SHP77 treated with DMSO at 0.1 percent for 48 hours (cell line): ENCODE measurements at regions not wholly inside any gene's neighbourhood (a gene's known extent, or its start where the extent isn't known, plus 50 kb on each side); places are given as distances from the start of the nearest gene placed in this dataset.

Experiments
- DNase-seq: peaks from one replicate; lab custom pipeline; 2025; lab: John Stamatoyannopoulos, UW

DNA sequence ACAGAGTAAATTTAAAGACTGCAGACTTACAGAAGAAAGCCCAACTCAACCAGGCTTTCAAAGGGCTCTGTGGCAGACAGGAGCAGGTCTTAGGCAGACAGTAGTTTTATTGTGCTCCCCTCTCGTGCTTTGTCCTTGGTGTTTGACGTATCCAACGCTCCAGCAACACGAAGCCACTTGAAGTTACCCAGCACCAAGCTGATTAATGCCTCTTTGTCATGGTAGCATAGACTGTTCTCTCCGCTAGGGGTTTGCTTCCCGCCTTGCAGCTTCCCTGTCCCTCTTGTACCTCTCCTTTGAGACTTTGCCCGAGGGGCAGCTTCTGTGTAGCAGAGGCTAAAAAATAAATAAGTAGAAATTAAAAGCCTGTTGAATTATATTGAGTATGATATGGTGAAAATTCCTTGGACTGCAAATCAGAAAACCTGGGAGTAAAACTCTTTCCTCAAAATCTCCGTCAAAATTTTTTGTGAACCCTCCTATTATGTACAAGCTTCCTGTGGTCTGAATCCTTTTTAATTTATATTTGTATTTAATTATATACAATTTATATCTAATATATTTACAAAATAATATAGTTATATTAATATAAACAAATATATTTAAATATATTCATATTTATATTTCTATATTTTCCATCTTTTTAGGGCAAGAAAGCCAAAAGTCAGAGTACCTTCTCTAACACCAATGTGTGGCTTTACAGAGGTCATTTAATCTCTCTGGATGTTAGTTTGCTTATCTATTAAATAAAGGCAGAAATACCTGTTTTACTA, 405.4 kb downstream of the DMAC1 start:
- no peak for DNase-seq

DNA sequence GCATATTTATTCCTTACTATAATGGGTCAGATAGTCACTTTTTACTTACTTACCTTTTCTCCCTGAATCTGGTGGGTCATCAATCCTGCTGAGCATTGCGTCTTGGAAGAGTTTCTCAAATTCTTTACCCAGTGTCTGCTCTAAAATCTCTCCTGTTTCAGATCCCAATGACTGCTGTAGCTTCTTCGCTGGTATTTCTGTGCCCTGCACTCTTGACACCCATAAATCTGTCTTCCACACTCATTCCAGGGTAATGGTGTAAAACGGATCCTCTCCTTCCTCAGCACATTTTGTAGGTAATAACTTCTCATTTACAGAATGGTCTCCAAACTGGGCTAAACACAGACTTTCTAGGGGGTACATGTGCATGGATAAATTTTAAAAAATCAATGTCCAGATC, 407.4 kb downstream of the DMAC1 start:
- no peak for DNase-seq

DNA sequence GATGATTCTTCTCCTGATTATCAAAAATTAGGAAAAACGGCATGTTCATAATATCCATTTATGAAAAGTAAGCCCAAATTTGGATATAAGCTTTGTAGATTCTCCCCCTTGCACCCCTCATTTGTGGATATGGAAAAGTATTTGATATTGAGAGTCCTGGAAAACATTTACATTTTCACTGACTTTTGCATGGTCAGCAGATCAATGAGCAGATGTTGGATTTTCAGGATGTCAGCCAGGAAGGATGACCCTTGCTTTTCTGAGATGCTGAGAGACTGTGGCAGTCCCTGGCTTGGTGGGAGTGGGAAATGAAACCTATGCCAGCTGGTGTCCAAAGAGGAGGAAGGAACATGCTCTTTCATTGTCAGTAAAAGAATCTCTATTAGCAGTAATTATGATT, 410.8 kb downstream of the DMAC1 start:
- DNase-seq = no peak

DNA sequence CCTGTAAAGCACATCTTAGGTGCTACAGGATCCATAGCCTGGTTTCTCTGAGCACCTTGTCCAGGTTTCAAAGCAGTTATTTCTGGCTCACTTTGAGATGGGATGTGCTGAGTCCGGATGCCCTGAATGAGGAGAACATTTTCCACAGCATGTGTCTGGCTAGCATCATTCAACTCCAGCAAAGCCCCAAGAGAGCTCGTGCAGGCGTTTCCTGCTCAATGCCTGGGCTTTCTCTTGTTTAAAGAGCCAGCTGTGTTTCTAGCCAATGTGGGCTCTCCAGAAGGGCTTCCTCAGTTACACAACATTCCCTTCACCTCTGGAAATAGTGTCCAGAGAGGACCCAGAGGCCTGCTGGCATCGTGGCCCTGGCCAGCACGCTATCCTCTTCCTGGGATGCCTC, 411.7 kb downstream of the DMAC1 start:
- DNase-seq = no peak

DNA sequence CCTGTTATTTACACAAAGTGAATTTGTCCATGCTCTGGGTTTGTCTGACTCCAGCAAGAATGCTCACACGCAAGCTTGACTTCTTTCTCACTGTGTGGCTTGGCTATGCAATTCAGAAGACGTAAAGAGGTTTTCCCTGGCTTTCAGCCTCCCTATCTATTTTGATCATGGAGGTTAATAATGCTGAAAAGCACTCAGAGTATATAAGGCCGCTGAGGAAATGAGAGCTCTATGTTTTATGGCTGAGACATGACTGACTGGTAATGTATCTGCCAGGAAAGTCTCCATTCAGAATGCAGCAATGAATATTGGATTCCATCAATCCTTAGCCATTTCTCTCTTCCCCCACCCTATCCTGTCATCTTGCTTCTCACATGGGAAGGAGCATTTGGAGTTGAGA, 417.3 kb downstream of the DMAC1 start:
- DNase-seq = no peak

DNA sequence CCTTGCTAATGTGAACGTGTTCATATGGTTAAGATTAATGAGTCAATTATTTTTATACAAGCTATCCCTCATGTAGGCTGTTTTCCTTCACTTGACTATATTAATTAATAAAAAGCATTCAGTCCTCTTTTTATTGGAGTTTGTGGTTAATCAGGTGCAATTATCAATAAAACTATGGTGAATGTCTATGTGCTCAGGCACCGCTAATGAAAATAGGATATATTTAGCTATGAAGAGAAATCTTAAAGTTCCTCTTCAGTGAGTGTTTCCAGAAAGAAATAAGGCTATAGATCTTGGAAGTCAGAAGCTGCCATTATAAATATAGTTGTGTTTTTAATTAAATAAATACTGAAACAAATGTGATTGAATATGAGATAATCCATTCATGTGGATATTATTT, 422.1 kb downstream of the DMAC1 start:
- no peak for DNase-seq

DNA sequence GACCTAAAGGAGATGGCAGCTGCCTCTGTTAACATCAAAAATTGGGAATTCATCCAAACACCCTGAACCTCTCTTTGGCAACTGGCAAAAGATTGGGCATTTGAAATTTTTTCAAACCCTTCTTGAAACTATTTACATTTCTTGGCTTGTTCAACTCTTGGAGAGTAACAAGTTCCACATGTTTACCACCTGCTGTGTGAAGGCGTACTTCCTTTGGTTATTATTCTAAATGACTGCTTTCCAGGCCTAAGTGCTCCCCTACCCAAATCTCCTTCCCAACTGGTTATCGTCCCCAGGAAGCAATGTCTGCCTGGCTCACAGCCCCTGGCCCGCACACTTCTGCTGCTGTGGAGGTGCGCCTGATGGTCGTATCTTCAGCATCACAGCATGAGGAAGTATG, 422.7 kb downstream of the DMAC1 start:
- no peak for DNase-seq

DNA sequence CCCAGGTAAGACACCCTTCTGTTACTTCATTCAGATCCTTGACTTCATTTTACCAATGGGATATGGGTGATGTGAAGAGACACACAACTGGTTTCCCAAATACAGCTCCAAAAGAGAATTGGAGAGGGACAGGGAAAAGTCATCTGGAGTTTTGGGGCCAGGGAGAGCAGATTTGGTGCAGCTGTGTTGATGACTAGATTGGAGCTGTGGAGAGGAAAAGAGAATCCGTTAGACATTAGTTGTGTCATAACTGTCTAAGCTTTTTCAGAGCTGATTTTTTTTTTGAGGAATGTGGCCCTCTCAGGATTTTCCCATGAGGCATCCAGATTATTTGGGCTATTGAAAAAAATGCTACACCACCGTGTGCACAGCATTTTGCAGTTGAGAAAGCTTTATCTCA, 423.4 kb downstream of the DMAC1 start:
- no peak for DNase-seq

DNA sequence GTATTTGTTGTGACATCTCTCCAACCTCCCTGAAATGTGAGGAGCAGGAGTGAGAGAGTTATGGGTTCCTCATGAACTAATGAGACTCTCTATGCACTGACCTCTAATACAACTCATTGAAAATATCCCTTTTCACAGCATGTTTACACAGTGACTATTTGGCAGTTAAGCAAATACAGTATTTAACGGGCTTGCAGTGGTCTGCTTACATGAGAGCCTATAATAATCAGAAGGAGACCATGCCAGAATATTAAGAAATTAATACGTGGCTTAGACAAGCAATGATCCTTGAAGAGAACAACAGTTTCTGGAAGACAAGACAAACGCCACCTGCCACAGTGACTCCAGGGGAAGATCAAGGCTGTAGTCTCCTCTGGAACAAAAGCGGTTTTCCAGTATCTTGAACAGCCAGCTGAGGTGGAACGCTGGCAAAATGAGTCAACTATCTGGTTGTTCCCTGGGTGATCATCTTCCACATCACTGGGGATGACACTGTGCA, 424.5 kb downstream of the DMAC1 start:
- peak; percentile 65 for DNase-seq

DNA sequence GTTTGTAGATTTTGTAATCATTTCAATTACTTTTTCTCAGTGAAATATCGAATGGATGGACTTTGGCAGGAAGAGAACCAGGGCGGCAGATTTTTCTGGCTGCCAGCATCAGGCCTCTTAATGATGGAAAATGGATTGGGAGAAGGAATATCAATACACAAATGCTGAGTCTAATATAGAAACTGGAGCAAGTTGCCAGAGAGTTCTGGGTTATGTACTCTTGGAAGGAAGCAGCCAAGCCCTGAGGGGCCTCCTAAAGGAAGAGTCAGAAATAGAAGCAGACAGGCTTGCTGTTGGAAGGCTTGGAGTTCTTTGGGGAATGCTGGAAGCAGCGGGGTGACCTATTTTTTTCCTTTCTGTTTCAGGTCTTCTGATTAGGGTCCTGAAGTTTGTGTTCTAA, 428.6 kb downstream of the DMAC1 start:
- no peak for DNase-seq

DNA sequence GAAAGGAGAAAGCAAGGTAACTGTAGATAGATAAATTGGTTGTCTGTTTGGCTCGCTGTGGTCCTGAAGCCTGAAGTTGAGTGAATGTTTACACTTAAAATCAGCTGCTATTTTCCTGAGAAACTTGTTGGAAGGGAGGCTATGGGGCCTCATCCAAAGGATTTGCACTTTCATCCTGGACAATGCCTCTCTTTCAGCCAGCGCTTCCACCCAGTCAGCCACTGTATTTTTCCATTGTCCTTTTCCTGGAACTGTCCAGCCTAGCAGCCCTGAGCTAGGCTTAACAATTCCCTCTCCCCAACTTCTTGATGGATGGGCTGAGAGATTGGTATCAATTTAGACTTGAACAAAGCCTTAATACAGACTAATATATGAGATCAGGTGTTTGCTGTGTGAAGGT, 429.2 kb downstream of the DMAC1 start:
- no peak for DNase-seq

DNA sequence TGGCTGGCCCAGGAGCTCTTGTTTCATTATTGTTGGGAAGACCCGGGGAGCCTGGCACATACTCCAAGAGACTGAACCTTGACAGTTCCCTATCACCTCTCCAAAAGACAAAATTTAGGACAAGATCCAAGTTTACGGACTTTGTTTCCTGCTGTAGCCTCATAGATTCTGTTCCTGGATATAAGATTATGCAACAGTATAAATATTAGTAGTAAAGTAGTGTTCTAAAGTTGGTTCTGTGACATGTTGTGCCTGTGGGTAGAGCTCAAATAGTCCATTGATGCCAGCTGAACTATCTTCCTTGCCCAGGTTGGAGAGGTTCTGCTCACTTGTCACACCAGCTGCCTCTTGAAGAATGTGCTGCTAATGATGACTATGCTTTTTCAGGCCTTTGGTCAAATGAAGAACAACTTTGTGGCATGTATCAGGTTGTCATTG, 430.2 kb downstream of the DMAC1 start:
- no peak for DNase-seq

DNA sequence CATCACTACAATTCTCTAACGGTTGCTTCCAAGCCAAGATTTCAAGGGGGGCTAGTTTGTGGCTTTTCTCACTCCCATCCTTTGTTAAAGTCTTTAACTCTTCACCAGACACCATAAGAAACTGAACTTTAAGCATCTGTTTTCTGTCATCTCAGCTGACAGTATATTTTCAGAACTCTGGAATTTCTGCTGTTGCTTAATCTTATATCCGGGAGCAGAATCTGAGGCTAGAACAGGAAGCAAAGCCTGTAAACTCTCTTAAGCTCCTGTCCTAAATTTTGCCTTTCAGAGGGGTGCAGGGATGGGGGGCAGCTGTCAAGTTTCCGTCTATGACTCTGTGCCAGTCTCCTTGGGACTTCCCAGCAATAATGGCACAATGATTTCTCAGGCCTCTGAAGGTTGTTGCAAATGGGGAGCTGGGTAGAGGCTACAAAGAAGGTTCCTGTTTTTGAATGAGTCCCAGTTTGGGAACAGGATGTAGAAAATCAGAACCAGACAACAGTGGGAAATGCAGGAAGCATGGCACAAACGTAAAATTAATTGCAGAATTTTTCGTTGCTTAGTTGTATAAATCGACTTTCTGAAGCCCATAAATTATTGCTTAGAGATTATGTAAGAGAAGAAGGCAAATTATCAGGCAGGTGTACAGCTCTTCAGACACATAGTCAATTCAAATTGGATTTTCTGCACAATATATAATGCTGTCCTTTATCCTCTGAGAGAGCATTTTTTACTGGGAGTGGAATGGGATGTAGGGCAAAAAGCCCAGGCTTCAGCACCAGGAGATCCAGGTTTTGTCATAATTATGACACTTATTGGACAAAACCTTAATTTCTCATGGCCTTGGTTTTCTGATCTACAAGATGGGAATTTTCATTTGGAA, 430.9 kb downstream of the DMAC1 start:
- no peak for DNase-seq

DNA sequence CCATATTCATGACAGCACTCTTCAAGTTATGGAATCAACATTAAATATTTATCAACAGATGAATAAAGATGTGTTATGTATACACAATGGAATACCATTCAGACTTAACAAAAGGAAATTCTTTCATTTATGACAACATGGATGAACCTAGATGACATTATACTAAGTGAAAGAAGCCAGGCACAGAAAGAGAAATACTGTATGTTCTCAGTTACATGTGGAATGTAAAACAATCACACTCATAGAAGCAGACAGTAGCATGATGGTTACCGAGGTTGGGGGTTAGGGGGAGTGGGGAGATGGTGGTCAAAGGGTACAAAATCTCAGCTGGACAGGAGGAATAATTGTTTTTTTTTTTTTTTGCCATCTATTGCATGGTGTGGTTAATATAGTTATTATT, 431.9 kb downstream of the DMAC1 start:
- no peak for DNase-seq

DNA sequence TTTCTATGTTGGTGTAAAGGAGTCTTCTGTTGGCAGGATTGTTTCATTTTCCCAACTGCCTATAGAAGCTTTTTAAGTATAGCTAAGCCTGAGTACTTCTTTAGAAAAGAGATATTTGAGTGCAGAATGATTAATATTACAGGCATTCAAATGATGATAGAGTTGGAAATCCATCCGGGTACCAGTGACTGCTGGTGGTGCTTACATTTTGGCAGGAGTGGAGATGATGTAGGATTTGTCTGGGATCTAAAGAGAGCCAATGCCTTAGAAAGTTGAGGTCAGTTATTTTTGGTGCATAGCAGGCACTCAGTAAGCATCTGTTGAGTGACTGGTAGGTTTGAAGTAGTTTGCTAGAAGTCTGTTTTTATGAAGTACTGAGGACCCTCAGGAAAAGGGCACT, 433.5 kb downstream of the DMAC1 start:
- no peak for DNase-seq

DNA sequence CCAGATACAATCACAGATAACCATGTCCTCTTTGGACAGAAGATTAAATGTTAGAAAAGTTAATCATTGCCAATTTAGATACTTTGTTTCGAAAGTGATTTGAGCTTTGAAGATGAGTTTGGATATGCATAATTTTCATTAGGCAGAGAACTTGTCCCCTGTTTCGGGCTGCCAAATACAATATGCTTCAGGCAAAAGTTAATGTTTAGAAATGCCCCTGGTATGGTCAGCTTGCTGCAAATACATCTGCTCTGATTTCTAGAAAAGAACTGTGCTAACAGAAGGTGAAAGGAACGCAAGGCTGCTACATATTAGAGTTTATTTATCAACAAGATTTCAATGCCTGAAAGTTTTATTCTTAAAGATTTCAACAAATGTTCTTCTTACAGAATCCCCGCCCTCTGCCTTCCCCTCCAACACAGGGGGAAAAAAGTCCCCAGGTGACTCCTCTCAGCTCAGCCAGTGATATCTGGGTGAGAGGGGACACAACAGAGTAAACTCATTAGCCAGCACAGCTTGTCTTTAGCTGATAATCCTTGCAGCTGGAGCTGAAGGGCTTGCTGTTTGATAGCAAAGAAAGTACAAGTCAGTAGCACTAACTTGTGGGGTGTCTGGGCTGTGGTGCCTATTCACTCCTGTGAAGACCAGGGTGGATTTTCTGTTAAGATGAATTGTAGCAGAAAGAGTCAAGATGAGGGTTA, 435.7 kb downstream of the DMAC1 start:
- DNase-seq = no peak

DNA sequence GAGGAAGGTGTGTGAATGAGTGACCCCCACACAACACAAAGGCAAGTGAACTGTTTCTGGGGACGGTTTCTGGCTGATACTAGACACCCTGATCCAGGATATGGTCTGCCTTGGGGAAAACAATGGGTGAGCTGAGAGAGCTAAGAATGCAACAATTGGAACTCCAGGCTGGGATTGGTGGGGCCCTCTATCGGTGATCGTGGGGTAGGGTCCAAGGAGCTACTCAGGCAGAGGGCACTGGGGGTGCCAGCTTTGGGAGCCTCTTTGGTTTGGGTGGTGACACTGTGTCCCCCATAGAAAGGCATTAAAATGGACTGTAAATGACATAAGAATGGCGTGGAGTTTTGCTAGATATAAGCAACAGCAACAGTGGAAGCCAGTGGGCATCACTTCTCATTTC, 439.1 kb downstream of the DMAC1 start:
- DNase-seq = no peak

DNA sequence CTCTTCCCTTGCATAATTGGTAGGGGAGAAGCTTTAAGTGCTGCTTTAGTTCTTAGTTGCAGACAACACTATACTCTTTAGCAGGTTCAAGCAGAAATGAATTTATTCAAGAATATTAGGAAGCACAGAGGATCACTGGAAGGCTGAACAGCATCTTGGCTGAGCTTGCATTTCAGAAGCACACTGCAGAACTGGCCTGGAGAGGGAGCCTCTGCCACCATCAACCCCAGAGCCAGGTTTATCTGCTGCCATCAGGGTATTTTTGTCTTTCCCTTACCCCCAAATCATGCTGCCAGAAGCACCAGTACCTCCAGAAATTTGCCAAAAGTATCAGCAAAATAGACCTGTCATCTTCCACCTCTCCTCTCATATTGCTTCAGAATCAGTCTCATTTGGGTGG, 440.7 kb downstream of the DMAC1 start:
- no peak for DNase-seq

DNA sequence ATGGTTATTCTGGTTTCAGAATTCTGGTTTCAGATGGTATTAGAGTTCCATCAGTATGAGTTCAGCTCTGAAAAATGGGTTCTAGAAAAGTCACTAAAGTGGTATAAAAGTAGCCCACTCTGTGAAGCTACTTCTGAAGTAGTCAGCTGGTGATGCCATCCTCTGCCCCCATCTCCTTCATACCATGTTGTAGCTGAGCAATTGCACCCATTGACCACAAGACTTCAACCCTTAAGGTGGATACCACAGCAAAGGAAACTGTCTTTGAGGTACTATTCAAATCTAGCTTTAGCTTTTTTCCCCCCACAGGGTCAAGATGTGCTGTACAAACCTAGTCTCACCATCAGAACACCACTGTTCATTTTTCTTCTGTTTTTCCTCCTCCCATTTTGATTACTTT, 444.9 kb downstream of the DMAC1 start:
- no peak for DNase-seq

DNA sequence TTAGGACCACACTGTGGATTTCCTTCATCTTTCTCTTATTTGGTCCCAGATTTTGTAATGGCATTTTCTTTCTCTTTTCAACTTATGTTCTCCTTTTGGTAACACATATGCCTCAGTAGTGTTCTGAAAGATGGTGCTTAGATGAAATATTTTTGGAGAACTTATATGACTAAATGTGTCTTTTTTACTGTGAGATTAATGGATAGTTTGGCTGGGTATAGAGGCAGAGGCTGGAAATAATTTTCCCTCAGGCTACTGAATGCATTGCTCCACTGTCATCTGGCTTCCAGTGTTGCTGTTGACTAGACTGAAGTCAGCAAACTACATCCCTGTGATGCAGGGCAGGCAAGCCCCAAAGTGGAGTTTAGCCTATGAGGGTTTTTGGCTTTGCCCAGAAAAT, 450.9 kb downstream of the DMAC1 start:
- no peak for DNase-seq

DNA sequence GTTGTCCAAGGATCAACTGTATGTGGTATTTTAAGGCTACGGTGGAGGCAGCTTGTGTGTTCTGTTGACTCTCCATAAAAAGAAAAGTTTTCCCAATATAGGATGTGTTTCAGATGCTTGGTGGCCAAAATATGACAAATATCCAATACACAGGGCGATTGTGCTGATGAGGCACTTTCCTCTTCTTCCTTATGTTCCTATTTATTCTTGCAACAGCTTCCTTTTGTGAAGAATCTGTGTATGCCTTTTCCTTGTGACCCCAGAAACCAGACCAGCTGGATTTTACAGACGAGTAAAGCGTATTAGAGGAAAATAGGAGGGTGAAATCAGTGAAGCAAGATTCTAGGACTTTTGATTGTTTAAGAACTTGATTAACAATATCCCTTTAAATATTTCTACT, 452.0 kb downstream of the DMAC1 start:
- DNase-seq = no peak

DNA sequence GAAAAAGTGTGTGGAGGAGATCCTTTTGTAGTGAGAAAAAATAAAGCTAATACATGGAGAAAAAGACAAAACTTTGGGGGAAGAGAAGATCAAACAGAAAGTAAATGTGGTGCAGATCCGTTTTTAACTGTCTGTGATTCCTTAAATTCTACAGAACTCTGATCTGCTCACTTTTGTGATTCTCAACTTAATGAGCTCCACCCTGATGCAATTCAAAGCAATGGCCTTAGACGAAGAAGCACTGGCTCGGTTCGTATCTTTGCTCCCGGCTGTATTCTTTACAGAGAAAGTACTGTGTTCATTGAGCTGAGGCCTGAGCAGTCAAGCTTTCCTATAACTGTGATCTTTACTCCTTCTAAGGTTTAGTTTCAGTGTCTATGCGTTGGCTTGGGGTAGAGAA, 453.4 kb downstream of the DMAC1 start:
- DNase-seq = no peak

DNA sequence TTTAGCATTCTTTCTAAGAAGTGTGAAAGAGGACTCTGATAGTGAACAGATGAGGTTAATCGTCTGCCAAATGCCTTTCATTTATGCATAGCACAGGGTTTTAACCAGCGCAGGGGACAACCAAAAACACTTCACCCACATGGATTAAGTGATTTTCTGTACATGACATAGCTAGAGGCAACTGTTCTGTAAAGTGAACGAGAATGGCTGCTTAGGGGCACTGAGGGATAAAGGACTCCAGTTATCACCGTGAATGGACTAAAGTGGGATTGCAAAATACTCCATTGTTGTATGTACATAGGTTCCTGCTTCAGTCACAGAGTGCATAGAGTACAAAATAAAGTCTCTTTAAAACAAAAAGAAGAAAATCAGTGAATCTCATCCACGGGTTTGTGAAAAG, 456.8 kb downstream of the DMAC1 start:
- DNase-seq = no peak
